NCI-H69 (cell line): ENCODE measurements at regions not wholly inside any gene's neighbourhood (a gene's known extent, or its start where the extent isn't known, plus 50 kb on each side); places are given as distances from the start of the nearest gene placed in this dataset.
"Not testable (repeated sequence)": the region's sequence is repeated elsewhere in the genome, so short reads cannot be mapped to it uniquely, and the experiment has no call there.

Experiments
- DNase-seq: peaks from one replicate; lab custom pipeline; 2025; lab: John Stamatoyannopoulos, UW

- DNase-seq: not testable (repeated sequence)
These were observed 137.3 kb upstream of the ZNF469 start for GRCh38 chr16:88245241-88246081.

GRCh38 chr16:88246955-88247582 is 135.7 kb upstream of the ZNF469 start:
- not testable (repeated sequence) for DNase-seq

GRCh38 chr16:88247583-88247966 is 135.2 kb upstream of the ZNF469 start:
- DNase-seq: not testable (repeated sequence)

- DNase-seq: not testable (repeated sequence)
These were observed 134.0 kb upstream of the ZNF469 start for GRCh38 chr16:88248761-88249160.

GRCh38 chr16:88250381-88250780 is 132.4 kb upstream of the ZNF469 start:
- DNase-seq: not testable (repeated sequence)

- not testable (repeated sequence) for DNase-seq
These were observed 130.5 kb upstream of the ZNF469 start for GRCh38 chr16:88252057-88252794.

GRCh38 chr16:88258141-88258540 is 124.6 kb upstream of the ZNF469 start:
- DNase-seq: not testable (repeated sequence)

GRCh38 chr16:88258764-88259525 is 123.8 kb upstream of the ZNF469 start:
- DNase-seq: not testable (repeated sequence)

GRCh38 chr16:88259538-88259937 is 123.2 kb upstream of the ZNF469 start:
- DNase-seq: not testable (repeated sequence)

GRCh38 chr16:88260146-88260545 is 122.6 kb upstream of the ZNF469 start:
- DNase-seq: not testable (repeated sequence)

- DNase-seq: not testable (repeated sequence)
These were observed 121.7 kb upstream of the ZNF469 start for GRCh38 chr16:88260881-88261665.

- not testable (repeated sequence) for DNase-seq
These were observed 120.7 kb upstream of the ZNF469 start for GRCh38 chr16:88261814-88262605.

GRCh38 chr16:88262858-88263563 is 119.7 kb upstream of the ZNF469 start:
- not testable (repeated sequence) for DNase-seq

- DNase-seq: not testable (repeated sequence)
These were observed 119.0 kb upstream of the ZNF469 start for GRCh38 chr16:88263681-88264287.

- peak; percentile 80 for DNase-seq
These were observed 118.0 kb upstream of the ZNF469 start for GRCh38 chr16:88264641-88265285.

GRCh38 chr16:88265286-88265938 is 117.3 kb upstream of the ZNF469 start:
- not testable (repeated sequence) for DNase-seq

GRCh38 chr16:88266036-88266435 is 116.7 kb upstream of the ZNF469 start:
- DNase-seq: not testable (repeated sequence)
